ENCODE measurements at regions not wholly inside any gene's neighbourhood (a gene's known extent, or its start where the extent isn't known, plus 50 kb on each side); places are given as distances from the start of the nearest gene placed in this dataset.

GRCh38 chrX:4004822-4005221 is 291.4 kb upstream of the PRKX start:
- H2AFZ ChIP-seq (ENCODE audit: low read depth, low read length) = no peak overlapping the region
- intact Hi-C loops (cut with micrococcal nuclease) (no loop called here), in situ Hi-C loops (cut with MboI) (no loop called here)
- no peak overlapping the region for H3K27ac ChIP-seq (ENCODE audit: extremely low read depth, low read depth, low read length)
- no peaks in the 10 kb centered on the region for H3K9me3 ChIP-seq (replicated peaks; ENCODE audit: control insufficient read depth, insufficient read depth, low read depth, low read length)
- no peak for ATAC-seq
- no peaks in the 10 kb centered on the region for H4K20me1 ChIP-seq (replicated peaks; ENCODE audit: control insufficient read depth, insufficient read depth, low read length)
- no peaks in the 10 kb centered on the region for H3K79me2 ChIP-seq (ENCODE audit: control insufficient read depth, insufficient read depth, low read length)
- H3K4me1 ChIP-seq (replicated peaks in 1 of 2; ENCODE audit: control insufficient read depth in 2 of 2, insufficient read depth in 2 of 2, low read length in 2 of 2) = no peaks in the 10 kb centered on the region
- no peaks in the 10 kb centered on the region for H3K36me3 ChIP-seq (ENCODE audit: control insufficient read depth, insufficient read depth, low read length)
- CTCF ChIA-PET (ENCODE audit: low intra/inter-chr PET ratio) = no interaction called here
- BruUV-seq (replicated peaks) = no TSS peak
- DNase-seq (ENCODE audit: extremely low read depth in 1 of 4, low spot score in 3 of 4) = no peak
- no peak overlapping the region for H3K4me2 ChIP-seq (ENCODE audit: insufficient read depth, low read length)
- H3K27me3 ChIP-seq (ENCODE audit: control insufficient read depth in 2 of 2, insufficient read depth in 2 of 2, low read length in 2 of 2) = no peaks in the 10 kb centered on the region
- H3K9me1 ChIP-seq (ENCODE audit: control insufficient read depth, insufficient read depth, low read length) = no peaks in the 10 kb centered on the region
- FAIRE-seq = no peak
- no peak overlapping the region for H3K4me3 ChIP-seq
- H3K9ac ChIP-seq (ENCODE audit: insufficient read depth in 1 of 2, low read depth in 2 of 2, low read length in 2 of 2) = no peak overlapping the region
- POLR2A ChIA-PET = no interaction called here
- TF ChIP-seq ZBTB12 (CRISPR knock-in tag; IDR thresholded peaks at IDR 0.05) (no peak), ZNF280B (CRISPR knock-in tag; IDR thresholded peaks at IDR 0.05) (no peak), ATF6 (CRISPR knock-in tag; IDR thresholded peaks at IDR 0.05) (no peak), THRA (IDR thresholded peaks at IDR 0.05) (no peak), MECOM (CRISPR knock-in tag; IDR thresholded peaks at IDR 0.05) (no peak), FOSL1 (tag; conservative IDR thresholded peaks at IDR 0.05) (no peak), TAF9B (IDR thresholded peaks at IDR 0.05; ENCODE audit: partially characterized antibody) (no peak)
- TF ChIP-seq, protein P1, sequence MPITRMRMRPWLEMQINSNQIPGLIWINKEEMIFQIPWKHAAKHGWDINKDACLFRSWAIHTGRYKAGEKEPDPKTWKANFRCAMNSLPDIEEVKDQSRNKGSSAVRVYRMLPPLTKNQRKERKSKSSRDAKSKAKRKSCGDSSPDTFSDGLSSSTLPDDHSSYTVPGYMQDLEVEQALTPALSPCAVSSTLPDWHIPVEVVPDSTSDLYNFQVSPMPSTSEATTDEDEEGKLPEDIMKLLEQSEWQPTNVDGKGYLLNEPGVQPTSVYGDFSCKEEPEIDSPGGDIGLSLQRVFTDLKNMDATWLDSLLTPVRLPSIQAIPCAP (CRISPR knock-in tag; IDR thresholded peaks at IDR 0.05; ENCODE audit: borderline replicate concordance) = no peak
- TF ChIP-seq, protein P2, sequence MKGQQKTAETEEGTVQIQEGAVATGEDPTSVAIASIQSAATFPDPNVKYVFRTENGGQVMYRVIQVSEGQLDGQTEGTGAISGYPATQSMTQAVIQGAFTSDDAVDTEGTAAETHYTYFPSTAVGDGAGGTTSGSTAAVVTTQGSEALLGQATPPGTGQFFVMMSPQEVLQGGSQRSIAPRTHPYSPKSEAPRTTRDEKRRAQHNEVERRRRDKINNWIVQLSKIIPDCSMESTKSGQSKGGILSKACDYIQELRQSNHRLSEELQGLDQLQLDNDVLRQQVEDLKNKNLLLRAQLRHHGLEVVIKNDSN (CRISPR knock-in tag; IDR thresholded peaks at IDR 0.05) = no peak
- TF ChIP-seq, protein P3, sequence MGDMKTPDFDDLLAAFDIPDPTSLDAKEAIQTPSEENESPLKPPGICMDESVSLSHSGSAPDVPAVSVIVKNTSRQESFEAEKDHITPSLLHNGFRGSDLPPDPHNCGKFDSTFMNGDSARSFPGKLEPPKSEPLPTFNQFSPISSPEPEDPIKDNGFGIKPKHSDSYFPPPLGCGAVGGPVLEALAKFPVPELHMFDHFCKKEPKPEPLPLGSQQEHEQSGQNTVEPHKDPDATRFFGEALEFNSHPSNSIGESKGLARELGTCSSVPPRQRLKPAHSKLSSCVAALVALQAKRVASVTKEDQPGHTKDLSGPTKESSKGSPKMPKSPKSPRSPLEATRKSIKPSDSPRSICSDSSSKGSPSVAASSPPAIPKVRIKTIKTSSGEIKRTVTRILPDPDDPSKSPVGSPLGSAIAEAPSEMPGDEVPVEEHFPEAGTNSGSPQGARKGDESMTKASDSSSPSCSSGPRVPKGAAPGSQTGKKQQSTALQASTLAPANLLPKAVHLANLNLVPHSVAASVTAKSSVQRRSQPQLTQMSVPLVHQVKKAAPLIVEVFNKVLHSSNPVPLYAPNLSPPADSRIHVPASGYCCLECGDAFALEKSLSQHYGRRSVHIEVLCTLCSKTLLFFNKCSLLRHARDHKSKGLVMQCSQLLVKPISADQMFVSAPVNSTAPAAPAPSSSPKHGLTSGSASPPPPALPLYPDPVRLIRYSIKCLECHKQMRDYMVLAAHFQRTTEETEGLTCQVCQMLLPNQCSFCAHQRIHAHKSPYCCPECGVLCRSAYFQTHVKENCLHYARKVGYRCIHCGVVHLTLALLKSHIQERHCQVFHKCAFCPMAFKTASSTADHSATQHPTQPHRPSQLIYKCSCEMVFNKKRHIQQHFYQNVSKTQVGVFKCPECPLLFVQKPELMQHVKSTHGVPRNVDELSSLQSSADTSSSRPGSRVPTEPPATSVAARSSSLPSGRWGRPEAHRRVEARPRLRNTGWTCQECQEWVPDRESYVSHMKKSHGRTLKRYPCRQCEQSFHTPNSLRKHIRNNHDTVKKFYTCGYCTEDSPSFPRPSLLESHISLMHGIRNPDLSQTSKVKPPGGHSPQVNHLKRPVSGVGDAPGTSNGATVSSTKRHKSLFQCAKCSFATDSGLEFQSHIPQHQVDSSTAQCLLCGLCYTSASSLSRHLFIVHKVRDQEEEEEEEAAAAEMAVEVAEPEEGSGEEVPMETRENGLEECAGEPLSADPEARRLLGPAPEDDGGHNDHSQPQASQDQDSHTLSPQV (IDR thresholded peaks at IDR 0.05) = no peak
